WERI-Rb-1 (cell line): ENCODE measurements at regions not wholly inside any gene's neighbourhood (a gene's known extent, or its start where the extent isn't known, plus 50 kb on each side); places are given as distances from the start of the nearest gene placed in this dataset.

ENCODE experiments used
- DNase-seq: peaks from one replicate; pipeline ENCODE4 v3.0.0-alpha.2; 2020
- H3K27ac ChIP-seq: fragments of 250-450 bp; sonication (Bioruptor Pico); 2 replicates; pipeline ENCODE4 v1.5.1; 2020; ENCODE audit warnings: mild to moderate bottlenecking, moderate library complexity
- H3K27me3 ChIP-seq: fragments of 250-450 bp; sonication (Bioruptor Pico); 2 replicates; pipeline ENCODE4 v1.5.1; 2021; ENCODE audit warnings: mild to moderate bottlenecking, low read depth, moderate library complexity; ENCODE audit not compliant: insufficient read depth, severe bottlenecking
- H3K36me3 ChIP-seq: fragments of 250-450 bp; sonication (Bioruptor Pico); 2 replicates; pipeline ENCODE4 v1.5.1; 2020; ENCODE audit warnings: mild to moderate bottlenecking, moderate library complexity
- H3K4me3 ChIP-seq: 2 replicates; pipeline ENCODE4 v1.5.1; 2011; ENCODE audit warnings: low read depth, mild to moderate bottlenecking, control low read depth, low read length
- H3K9me3 ChIP-seq: fragments of 250-450 bp; sonication (Bioruptor Pico); 2 replicates; pipeline ENCODE4 v1.5.1; 2021; ENCODE audit warnings: mild to moderate bottlenecking, moderate library complexity; ENCODE audit not compliant: severe bottlenecking
- TF ChIP-seq, protein P1 (sequence below): IDR thresholded peaks from 2 replicates; pipeline ENCODE4 v1.5.1; 2011; ENCODE audit warnings: low read depth, mild to moderate bottlenecking, control low read depth, inconsistent platforms, low read length

GRCh38 chr11:70486731-70487130 lies 88.4 kb downstream of the CTTN start:
- H3K36me3 ChIP-seq, result peaks cover 3% of the 10 kb centered on the region; the same call in 1 of the 2 replicates
- no peak overlapping the region for H3K27ac ChIP-seq
- H3K27me3 ChIP-seq, result no peaks in the 10 kb centered on the region
- peaks cover 3% of the 10 kb centered on the region for H3K9me3 ChIP-seq
- no peak overlapping the region for H3K4me3 ChIP-seq
- no peak for DNase-seq
- TF ChIP-seq, protein P1, sequence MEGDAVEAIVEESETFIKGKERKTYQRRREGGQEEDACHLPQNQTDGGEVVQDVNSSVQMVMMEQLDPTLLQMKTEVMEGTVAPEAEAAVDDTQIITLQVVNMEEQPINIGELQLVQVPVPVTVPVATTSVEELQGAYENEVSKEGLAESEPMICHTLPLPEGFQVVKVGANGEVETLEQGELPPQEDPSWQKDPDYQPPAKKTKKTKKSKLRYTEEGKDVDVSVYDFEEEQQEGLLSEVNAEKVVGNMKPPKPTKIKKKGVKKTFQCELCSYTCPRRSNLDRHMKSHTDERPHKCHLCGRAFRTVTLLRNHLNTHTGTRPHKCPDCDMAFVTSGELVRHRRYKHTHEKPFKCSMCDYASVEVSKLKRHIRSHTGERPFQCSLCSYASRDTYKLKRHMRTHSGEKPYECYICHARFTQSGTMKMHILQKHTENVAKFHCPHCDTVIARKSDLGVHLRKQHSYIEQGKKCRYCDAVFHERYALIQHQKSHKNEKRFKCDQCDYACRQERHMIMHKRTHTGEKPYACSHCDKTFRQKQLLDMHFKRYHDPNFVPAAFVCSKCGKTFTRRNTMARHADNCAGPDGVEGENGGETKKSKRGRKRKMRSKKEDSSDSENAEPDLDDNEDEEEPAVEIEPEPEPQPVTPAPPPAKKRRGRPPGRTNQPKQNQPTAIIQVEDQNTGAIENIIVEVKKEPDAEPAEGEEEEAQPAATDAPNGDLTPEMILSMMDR, result no peak

- Histone ChIP-seq H3K36me3 (peaks cover 3% of the 10 kb centered on the region; the same call in 1 of the 2 replicates), H3K9me3 (peaks cover 4% of the 10 kb centered on the region), H3K27ac (no peak overlapping the region), H3K4me3 (no peak overlapping the region), H3K27me3 (no peaks in the 10 kb centered on the region)
- TF ChIP-seq, protein P1, result no peak
- DNase-seq, result no peak
These were observed 88.8 kb downstream of the CTTN start for GRCh38 chr11:70487160-70487559.

GRCh38 chr11:70487756-70488155 lies 89.4 kb downstream of the CTTN start:
- TF ChIP-seq, protein P1, result no peak
- Histone ChIP-seq H3K27ac (no peak overlapping the region), H3K9me3 (peaks cover 4% of the 10 kb centered on the region), H3K36me3 (peaks cover 3% of the 10 kb centered on the region; the same call in 1 of the 2 replicates), H3K27me3 (no peaks in the 10 kb centered on the region), H3K4me3 (no peak overlapping the region)
- DNase-seq, result no peak

DNA sequence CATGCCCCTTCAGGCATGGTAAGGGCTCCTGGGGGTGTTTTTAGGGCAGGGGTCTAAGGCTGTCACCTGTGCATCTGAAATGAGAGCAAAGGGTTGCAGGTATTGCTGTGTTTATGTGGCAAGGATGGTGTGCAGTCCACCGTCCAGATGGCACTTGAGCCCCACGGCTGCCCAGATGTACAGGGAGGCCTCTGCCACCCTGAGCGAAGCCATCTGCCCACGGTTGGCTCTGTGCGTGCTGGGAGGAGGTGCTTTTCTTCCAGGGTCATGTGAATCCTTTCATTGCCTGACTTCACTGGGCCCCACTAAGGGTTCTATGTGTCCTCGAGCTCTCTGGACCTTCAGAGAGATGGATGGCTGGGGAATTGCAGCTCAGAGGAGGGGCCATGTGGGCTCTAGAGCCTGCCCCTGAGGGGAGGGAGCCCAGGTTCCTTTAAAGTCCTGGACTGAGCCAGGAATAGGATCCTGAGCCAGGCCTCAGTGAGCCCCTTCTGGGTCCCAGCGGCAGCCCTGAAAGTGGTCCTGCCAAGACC lies 89.9 kb downstream of the CTTN start:
- TF ChIP-seq, protein P1, result no peak
- H3K27ac ChIP-seq, result no peak overlapping the region
- H3K9me3 ChIP-seq, result peaks cover 4% of the 10 kb centered on the region
- peaks cover 3% of the 10 kb centered on the region; the same call in 1 of the 2 replicates for H3K36me3 ChIP-seq
- H3K4me3 ChIP-seq, result no peak overlapping the region
- no peaks in the 10 kb centered on the region for H3K27me3 ChIP-seq
- DNase-seq, result no peak

- Histone ChIP-seq H3K4me3 (no peak overlapping the region), H3K36me3 (peaks cover 3% of the 10 kb centered on the region; the same call in 1 of the 2 replicates), H3K9me3 (peaks cover 4% of the 10 kb centered on the region), H3K27me3 (no peaks in the 10 kb centered on the region), H3K27ac (no peak overlapping the region)
- TF ChIP-seq, protein P1, result no peak
- no peak for DNase-seq
These were observed 90.9 kb downstream of the CTTN start for GRCh38 chr11:70489276-70489675.

DNA sequence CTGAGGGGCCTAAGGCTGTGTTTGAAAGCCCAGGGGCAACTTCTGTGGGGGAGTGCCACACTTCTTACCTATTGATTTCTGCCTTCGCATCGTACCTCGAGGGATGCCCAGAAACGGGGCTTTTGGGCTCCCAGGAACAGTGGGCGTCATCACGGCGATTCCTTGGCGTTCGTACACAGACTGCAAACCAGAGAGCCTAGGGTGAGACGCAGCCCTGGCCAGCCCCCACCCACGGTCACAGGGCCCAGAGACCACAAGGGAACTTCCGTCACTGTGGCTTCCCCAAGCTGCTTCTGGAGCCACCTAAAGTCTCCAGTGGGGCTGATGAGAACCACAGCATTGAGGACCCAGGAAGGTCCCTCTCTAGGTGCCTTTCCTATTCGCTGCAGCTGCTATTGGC lies 91.9 kb downstream of the CTTN start:
- H3K4me3 ChIP-seq, result no peak overlapping the region
- H3K27ac ChIP-seq, result no peak overlapping the region
- TF ChIP-seq, protein P1, result no peak
- peaks cover 4% of the 10 kb centered on the region for H3K9me3 ChIP-seq
- no peaks in the 10 kb centered on the region; the same call in 1 of the 2 replicates for H3K36me3 ChIP-seq
- no peaks in the 10 kb centered on the region for H3K27me3 ChIP-seq
- DNase-seq, result no peak
